CD4-positive, alpha-beta T cell (primary cell): ENCODE measurements at regions not wholly inside any gene's neighbourhood (a gene's known extent, or its start where the extent isn't known, plus 50 kb on each side); places are given as distances from the start of the nearest gene placed in this dataset.

Source experiments
- ATAC-seq: fragments of 200-7000 bp; cut with Tn5 transposase; one replicate; pipeline ENCODE4 v1.10.0; 2022; ENCODE audit warnings: mild to moderate bottlenecking; ENCODE audit not compliant: poor library complexity
- CTCF ChIA-PET: fragments of 350-600 bp; sonication (Branson Sonifier 250); formaldehyde crosslinking; loops from one replicate; lab custom pipeline; 2021; ENCODE audit warnings: antibody characterized with exemption, inconsistent platforms; lab: Charles Lee
- POLR2A ChIA-PET: fragments of 350-600 bp; sonication (Branson Sonifier 250); formaldehyde crosslinking; loops from one replicate; lab custom pipeline; 2021; ENCODE audit warnings: antibody characterized with exemption, inconsistent platforms; lab: Charles Lee
- DNase-seq, 14 experiments: peaks; one replicate each; pipeline ENCODE4 v3.0.0-alpha.2; 2013 to 2020; ENCODE audit warnings: mixed read lengths in 2 of 14
- H3K27ac ChIP-seq, 2 donors: one replicate each; pipeline versions ENCODE4 v1.5.1 to v1.7.0; 2013; ENCODE audit warnings: low read length in 2 of 2, low read depth in 1 of 2, mild to moderate bottlenecking in 1 of 2
- H3K27me3 ChIP-seq, 2 experiments: 1 replicate in 1 of 2; 2 replicates in 1 of 2; pipeline versions ENCODE4 v1.6.1 to v1.7.0; 2013; ENCODE audit warnings: low read length in 2 of 2, control low read depth in 1 of 2, mild to moderate bottlenecking in 1 of 2, moderate library complexity in 1 of 2; ENCODE audit not compliant: insufficient read depth in 2 of 2, control insufficient read depth in 1 of 2
- H3K36me3 ChIP-seq: one replicate; pipeline ENCODE4 v1.6.1; 2013; ENCODE audit warnings: low read length, control low read depth; ENCODE audit not compliant: insufficient read depth
- H3K4me1 ChIP-seq: one replicate; pipeline ENCODE4 v1.6.1; 2013; ENCODE audit warnings: low read length, control low read depth; ENCODE audit not compliant: insufficient read depth
- H3K4me3 ChIP-seq: one replicate; pipeline ENCODE4 v1.5.1; 2013; ENCODE audit warnings: mild to moderate bottlenecking, low read length, moderate library complexity
- H3K9me3 ChIP-seq, 2 experiments: 1 replicate in 1 of 2; 2 replicates in 1 of 2; pipeline versions ENCODE4 v1.6.1 to v1.7.0; 2013; ENCODE audit warnings: low read length in 2 of 2, mild to moderate bottlenecking in 2 of 2, control low read depth in 1 of 2, moderate library complexity in 1 of 2; ENCODE audit not compliant: control insufficient read depth in 1 of 2, insufficient read depth in 1 of 2
- H3K27ac Mint-ChIP-seq: one replicate; pipeline ENCODE4 v1.8.0; 2020; ENCODE audit warnings: mixed read lengths
- H3K27me3 Mint-ChIP-seq: one replicate; pipeline ENCODE4 v1.8.0; 2021; ENCODE audit warnings: mixed read lengths
- H3K36me3 Mint-ChIP-seq: one replicate; pipeline ENCODE4 v1.8.0; 2021; ENCODE audit warnings: low read depth, mixed read lengths
- H3K4me1 Mint-ChIP-seq: one replicate; pipeline ENCODE4 v1.8.0; 2021; ENCODE audit warnings: low read depth, mixed read lengths
- H3K4me3 Mint-ChIP-seq: one replicate; pipeline ENCODE4 v1.8.0; 2020; ENCODE audit warnings: mild to moderate bottlenecking, mixed read lengths
- H3K9me3 Mint-ChIP-seq: one replicate; pipeline ENCODE4 v1.8.0; 2020; ENCODE audit warnings: mixed read lengths
- CTCF ChIP-seq: fragments of 200-600 bp; IDR thresholded peaks from one replicate; pipeline ENCODE4 v1.8.0; 2022; ENCODE audit warnings: antibody characterized with exemption, mild to moderate bottlenecking
- intact Hi-C, 2 experiments: fragments of 100-400 bp; cut with DNase I in 1 of 2; cut with micrococcal nuclease in 1 of 2; formaldehyde crosslinking; loops; one replicate each; pipeline versions ENCODE4 v1.15.1 to v1.9.0; 2023 to 2025; cut with DNase I, micrococcal nuclease

- H3K27ac ChIP-seq = no peak overlapping the region
These were observed 225.6 kb upstream of the LCORL start for GRCh38 chr4:18247189-18247588.

GRCh38 chr4:18242919-18243693, 221.6 kb upstream of the LCORL start:
- no peak overlapping the region for H3K27ac ChIP-seq
- ChIA-PET POLR2A (no interaction called here), CTCF (no interaction called here)
- no peaks in the 10 kb centered on the region for H3K36me3 ChIP-seq
- H3K4me3 ChIP-seq = no peak overlapping the region
- Mint-ChIP-seq H3K9me3 (no peaks in the 10 kb centered on the region), H3K27me3 (no peaks in the 10 kb centered on the region), H3K4me1 (no peaks in the 10 kb centered on the region), H3K27ac (no peak overlapping the region), H3K4me3 (no peak overlapping the region), H3K36me3 (no peaks in the 10 kb centered on the region)
- H3K4me1 ChIP-seq = no peaks in the 10 kb centered on the region
- H3K9me3 ChIP-seq = no peaks in the 10 kb centered on the region
- ATAC-seq = no peak
- no peaks in the 10 kb centered on the region for H3K27me3 ChIP-seq
- DNase-seq = no peak
- TF ChIP-seq CTCF = no peak
- intact Hi-C loops = no loop called here

More at GRCh38 chr4:18247189-18247588, 225.6 kb upstream of the LCORL start:
- intact Hi-C loops = no loop called here
- POLR2A ChIA-PET = no interaction called here
- CTCF ChIA-PET = no interaction called here
- no peaks in the 10 kb centered on the region for H3K4me1 ChIP-seq
- H3K4me1 Mint-ChIP-seq = no peaks in the 10 kb centered on the region
- no peak overlapping the region for H3K4me3 ChIP-seq
- H3K36me3 ChIP-seq = no peaks in the 10 kb centered on the region
- no peaks in the 10 kb centered on the region for H3K27me3 ChIP-seq
- DNase-seq (no peak), ATAC-seq (no peak)
- no peak overlapping the region for H3K4me3 Mint-ChIP-seq
- no peaks in the 10 kb centered on the region for H3K36me3 Mint-ChIP-seq
- no peaks in the 10 kb centered on the region for H3K27me3 Mint-ChIP-seq
- no peak overlapping the region for H3K27ac Mint-ChIP-seq
- TF ChIP-seq CTCF = no peak
- no peaks in the 10 kb centered on the region for H3K9me3 Mint-ChIP-seq
- no peaks in the 10 kb centered on the region for H3K9me3 ChIP-seq

GRCh38 chr4:18241727-18242126, 220.2 kb upstream of the LCORL start:
- no peak overlapping the region for H3K4me3 ChIP-seq
- no peaks in the 10 kb centered on the region for H3K27me3 Mint-ChIP-seq
- DNase-seq = no peak
- H3K27ac ChIP-seq = no peak overlapping the region
- TF ChIP-seq CTCF = no peak
- no peaks in the 10 kb centered on the region for H3K9me3 Mint-ChIP-seq
- ATAC-seq = no peak
- ChIA-PET POLR2A (interaction anchor here (1.0 kb wide), 1 partner anchor 21 kb away, joined by 3 read pairs; no protein-coding TSS in a partner anchor), CTCF (no interaction called here)
- H3K4me1 ChIP-seq = no peaks in the 10 kb centered on the region
- H3K9me3 ChIP-seq = no peaks in the 10 kb centered on the region
- no peaks in the 10 kb centered on the region for H3K36me3 Mint-ChIP-seq
- no peak overlapping the region for H3K27ac Mint-ChIP-seq
- no peak overlapping the region for H3K4me3 Mint-ChIP-seq
- intact Hi-C loops = no loop called here
- no peaks in the 10 kb centered on the region for H3K27me3 ChIP-seq
- no peaks in the 10 kb centered on the region for H3K4me1 Mint-ChIP-seq
- no peaks in the 10 kb centered on the region for H3K36me3 ChIP-seq
